IPS-15b (cell line): ENCODE measurements at regions not wholly inside any gene's neighbourhood (a gene's known extent, or its start where the extent isn't known, plus 50 kb on each side); places are given as distances from the start of the nearest gene placed in this dataset.

ENCODE experiments used
- H3K27me3 ChIP-seq: one replicate; pipeline ENCODE4 v1.6.1; 2013; ENCODE audit warnings: low read length; ENCODE audit not compliant: control insufficient read depth, insufficient read depth
- H3K36me3 ChIP-seq: one replicate; pipeline ENCODE4 v1.6.1; 2013; ENCODE audit warnings: low read length; ENCODE audit not compliant: control insufficient read depth, insufficient read depth
- H3K4me1 ChIP-seq: one replicate; pipeline ENCODE4 v1.6.1; 2013; ENCODE audit warnings: mild to moderate bottlenecking, low read length; ENCODE audit not compliant: control insufficient read depth, insufficient read depth
- H3K4me3 ChIP-seq: one replicate; pipeline ENCODE4 v1.5.1; 2013; ENCODE audit warnings: low read depth, low read length
- H3K9ac ChIP-seq: one replicate; pipeline ENCODE4 v1.6.1; 2013; ENCODE audit warnings: low read depth, mild to moderate bottlenecking, low read length
- H3K9me3 ChIP-seq: one replicate; pipeline ENCODE4 v1.6.1; 2013; ENCODE audit warnings: mild to moderate bottlenecking, low read length; ENCODE audit not compliant: control insufficient read depth, insufficient read depth

DNA sequence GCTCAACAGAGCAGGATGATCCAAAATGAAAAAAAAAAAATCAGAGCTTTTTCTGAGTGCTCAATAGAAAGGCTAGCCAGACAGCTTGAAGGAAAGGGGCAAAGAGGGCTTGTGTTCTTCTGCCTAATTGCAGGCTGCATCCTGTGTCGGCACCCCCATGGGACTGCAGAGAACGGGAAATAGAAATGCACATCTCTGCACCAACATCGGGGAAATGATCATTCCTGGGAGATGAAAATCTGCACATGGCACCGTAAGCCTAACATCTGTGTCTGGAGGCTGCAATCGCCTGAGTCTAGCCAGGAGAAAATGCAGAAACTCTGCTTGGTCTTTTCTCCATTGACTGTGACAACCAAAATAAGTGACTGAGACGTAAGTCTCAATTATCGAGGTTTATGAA lies 243.9 kb downstream of the ICE1 start:
- no peaks in the 10 kb centered on the region for H3K9me3 ChIP-seq

DNA sequence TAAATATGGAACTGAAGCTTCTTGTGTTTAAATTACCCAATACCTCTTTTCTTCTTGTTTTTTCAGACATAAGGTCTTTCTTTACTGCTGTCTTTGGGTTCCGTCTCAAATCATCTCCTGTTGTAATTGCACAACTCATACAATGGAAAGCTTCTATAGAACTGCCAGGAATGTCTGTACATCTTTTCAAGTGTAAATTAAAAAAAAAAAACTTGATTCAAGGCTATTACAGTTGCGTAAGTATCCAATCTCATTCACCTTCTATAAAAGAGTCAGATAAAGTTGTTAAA lies 243.5 kb downstream of the ICE1 start:
- Histone ChIP-seq H3K9me3 (no peaks in the 10 kb centered on the region), H3K4me3 (no peak overlapping the region), H3K36me3 (no peaks in the 10 kb centered on the region), H3K4me1 (no peaks in the 10 kb centered on the region), H3K27me3 (no peaks in the 10 kb centered on the region), H3K9ac (no peak overlapping the region)

More for the DNA sequence above, 243.9 kb downstream of the ICE1 start:
- H3K9ac ChIP-seq = no peak overlapping the region
- no peaks in the 10 kb centered on the region for H3K27me3 ChIP-seq
- H3K4me3 ChIP-seq = no peak overlapping the region
- H3K36me3 ChIP-seq = no peaks in the 10 kb centered on the region
- H3K4me1 ChIP-seq = peaks cover 1% of the 10 kb centered on the region

DNA sequence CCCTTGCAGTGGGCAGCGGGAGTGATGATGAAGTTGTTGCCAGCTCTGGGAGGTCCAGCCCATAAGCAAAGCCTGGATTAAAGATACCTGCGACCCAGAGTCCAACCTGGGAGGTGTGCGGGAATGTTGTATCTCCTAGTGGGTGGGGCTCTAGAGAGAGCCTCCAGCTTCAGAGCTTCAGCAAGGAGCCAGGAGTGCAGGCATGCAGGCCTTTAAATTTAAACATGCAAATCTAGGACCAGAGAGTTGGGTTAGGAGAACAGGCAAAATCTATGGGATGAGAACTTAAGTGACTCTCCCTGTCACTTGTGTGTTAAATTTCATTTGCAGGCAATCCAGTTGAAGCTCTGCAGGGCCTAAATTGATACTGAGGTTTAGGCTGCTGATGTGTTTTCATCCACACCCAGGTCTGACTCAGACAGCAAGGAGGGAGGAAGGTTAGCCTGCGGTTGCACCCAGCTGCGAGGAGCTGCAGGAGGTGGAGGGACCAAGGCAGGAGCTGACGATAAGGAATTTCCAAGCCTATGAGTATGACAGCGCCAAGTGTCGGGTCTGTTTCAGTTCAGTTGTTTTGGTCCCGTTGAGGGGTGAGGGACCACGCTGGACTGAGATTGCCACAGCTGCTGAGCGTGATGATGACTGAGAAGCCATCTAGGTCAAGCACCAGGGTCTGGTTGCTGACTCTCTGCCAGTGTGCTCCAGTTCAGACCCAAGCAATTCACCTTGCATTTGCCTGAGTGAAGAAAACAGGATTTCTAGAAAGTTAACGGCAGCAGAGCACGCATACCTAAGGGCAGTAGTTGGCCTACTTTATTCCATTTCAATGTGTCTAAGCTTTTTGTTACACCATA lies 243.0 kb downstream of the ICE1 start:
- Histone ChIP-seq H3K27me3 (no peaks in the 10 kb centered on the region), H3K4me1 (no peaks in the 10 kb centered on the region), H3K36me3 (no peaks in the 10 kb centered on the region), H3K9ac (no peak overlapping the region), H3K9me3 (no peaks in the 10 kb centered on the region), H3K4me3 (no peak overlapping the region)

DNA sequence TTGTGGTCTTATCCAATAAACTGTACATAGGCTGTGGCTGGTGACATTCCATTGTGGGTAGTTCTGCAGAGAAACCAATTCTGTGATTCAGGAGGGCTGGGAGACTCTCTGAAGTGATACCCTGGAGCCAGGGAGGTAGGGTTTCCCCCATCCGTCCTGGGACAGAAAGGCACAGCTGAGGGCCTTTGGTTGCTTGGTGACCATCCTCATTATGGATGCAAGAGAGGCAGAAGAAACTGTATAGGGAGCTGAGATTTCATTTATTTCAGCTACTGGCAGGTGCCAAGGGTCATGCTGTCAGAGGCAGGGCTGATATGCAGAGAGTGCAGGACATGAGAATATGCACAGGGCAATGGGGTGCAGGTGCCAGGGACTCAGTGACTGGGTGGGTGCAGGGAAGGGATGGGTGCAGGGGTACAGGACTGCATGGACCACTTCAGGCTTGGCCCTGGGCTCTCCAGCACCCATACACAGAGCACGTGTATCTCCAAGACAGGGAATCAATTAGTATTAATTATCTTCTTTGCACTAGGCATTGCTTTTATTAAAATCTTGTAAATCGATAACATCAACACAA lies 236.5 kb downstream of the ICE1 start:
- Histone ChIP-seq H3K9me3 (no peaks in the 10 kb centered on the region), H3K4me1 (no peaks in the 10 kb centered on the region), H3K9ac (no peak overlapping the region), H3K27me3 (no peaks in the 10 kb centered on the region), H3K36me3 (no peaks in the 10 kb centered on the region), H3K4me3 (no peak overlapping the region)

DNA sequence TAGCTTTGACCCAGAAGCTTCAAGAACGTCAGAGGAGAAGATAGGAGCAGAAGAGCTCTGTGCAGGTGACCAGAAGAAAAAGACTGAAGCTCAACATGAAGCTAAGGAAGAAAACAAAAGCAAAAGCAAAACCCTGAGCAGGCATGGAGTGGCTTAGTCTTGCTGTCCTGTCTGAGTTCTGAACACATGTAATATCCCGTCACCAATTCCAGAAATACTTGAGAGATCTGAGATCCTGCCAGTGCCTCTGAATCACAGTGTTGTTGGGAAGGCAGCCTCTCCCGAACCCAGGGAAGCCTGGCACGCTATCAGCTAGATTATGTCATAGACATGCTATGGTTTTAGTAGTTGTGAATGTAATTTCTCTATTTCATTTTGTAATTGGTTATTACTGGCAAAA lies 235.7 kb downstream of the ICE1 start:
- Histone ChIP-seq H3K9me3 (no peaks in the 10 kb centered on the region), H3K4me1 (no peaks in the 10 kb centered on the region), H3K9ac (no peak overlapping the region), H3K36me3 (no peaks in the 10 kb centered on the region), H3K4me3 (no peak overlapping the region), H3K27me3 (no peaks in the 10 kb centered on the region)

DNA sequence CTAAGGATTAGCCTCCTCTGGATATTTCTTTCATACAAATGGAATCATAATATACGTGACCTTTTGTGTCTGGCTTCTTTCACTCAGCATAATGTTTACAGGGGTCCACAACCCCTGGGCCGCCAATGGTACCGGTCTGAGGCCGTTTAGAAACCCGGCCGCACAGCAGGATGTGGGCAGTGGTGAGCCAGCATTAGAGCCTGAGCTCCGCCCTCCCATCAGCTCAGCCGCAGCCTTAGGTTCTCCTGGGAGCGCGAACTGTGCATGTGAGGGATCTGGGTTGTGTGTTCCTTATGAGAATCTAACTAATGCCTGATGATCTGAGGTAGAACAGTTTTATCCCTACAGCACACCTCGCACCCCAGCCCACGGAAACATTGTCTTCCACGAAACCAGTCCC lies 229.7 kb downstream of the ICE1 start:
- H3K4me3 ChIP-seq = no peak overlapping the region
- no peaks in the 10 kb centered on the region for H3K27me3 ChIP-seq
- no peak overlapping the region for H3K9ac ChIP-seq
- H3K36me3 ChIP-seq = no peaks in the 10 kb centered on the region
- no peaks in the 10 kb centered on the region for H3K9me3 ChIP-seq
- H3K4me1 ChIP-seq = no peaks in the 10 kb centered on the region

DNA sequence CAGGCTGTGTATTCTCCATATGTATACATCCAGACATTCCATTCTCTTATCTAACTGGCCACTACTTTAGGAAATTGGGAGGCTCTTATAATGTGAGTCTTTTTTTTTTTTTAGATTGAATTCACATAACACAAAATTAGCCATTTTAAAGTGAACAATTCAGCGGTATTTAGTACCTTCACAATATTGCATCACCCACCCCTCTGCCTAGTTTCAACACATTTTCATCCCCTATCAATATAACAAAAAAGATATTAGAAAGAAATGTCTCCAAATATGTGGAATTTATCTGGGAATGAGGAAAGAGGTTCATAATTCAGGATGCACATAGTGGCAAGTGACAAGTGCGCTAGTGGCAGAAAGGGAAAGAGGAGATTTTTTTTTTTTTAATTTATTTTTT lies 228.5 kb downstream of the ICE1 start:
- Histone ChIP-seq H3K4me1 (no peaks in the 10 kb centered on the region), H3K4me3 (no peak overlapping the region), H3K9ac (no peak overlapping the region), H3K27me3 (no peaks in the 10 kb centered on the region), H3K9me3 (no peaks in the 10 kb centered on the region), H3K36me3 (no peaks in the 10 kb centered on the region)

DNA sequence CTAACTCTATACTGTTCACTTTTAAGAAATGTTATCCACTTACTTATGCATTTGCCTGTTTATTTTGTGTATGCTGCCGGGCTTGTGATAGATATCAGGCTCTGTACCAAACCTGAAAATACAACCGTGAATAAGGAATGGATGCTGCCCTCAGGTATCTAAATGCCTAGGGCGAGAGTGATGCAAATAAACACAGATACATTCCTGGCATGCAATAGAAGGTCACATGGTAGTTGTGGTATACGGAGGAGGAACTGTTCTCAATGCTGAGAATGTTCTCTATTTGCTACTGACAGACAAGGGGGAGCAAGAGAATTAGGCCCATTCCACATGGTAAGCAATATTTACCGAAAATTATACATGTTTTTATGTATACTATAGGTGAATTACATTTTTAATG lies 227.8 kb downstream of the ICE1 start:
- no peaks in the 10 kb centered on the region for H3K36me3 ChIP-seq
- no peak overlapping the region for H3K4me3 ChIP-seq
- no peaks in the 10 kb centered on the region for H3K4me1 ChIP-seq
- H3K27me3 ChIP-seq = no peaks in the 10 kb centered on the region
- H3K9ac ChIP-seq = no peak overlapping the region
- H3K9me3 ChIP-seq = no peaks in the 10 kb centered on the region

DNA sequence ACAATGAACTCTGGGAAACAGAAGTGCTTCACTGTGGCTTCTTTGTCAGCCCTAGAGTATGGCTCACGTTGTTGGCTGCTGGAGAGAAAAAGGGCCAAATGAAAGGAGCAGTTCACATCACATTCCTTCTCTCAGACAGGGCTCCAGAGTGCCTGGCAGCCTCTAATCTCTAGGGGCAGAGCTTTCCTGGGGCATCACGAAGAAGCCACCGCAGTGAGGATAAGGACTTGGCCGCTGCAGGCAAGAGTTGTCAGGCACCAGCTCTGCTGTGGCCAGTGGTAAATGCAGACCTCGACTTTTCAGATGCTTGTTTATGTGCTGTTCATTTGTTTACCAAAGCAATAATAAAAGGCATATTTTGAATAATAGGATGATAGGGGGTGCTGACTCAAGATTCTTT lies 227.2 kb downstream of the ICE1 start:
- Histone ChIP-seq H3K4me1 (no peaks in the 10 kb centered on the region), H3K9ac (no peak overlapping the region), H3K36me3 (no peaks in the 10 kb centered on the region), H3K27me3 (no peaks in the 10 kb centered on the region), H3K4me3 (no peak overlapping the region), H3K9me3 (no peaks in the 10 kb centered on the region)

DNA sequence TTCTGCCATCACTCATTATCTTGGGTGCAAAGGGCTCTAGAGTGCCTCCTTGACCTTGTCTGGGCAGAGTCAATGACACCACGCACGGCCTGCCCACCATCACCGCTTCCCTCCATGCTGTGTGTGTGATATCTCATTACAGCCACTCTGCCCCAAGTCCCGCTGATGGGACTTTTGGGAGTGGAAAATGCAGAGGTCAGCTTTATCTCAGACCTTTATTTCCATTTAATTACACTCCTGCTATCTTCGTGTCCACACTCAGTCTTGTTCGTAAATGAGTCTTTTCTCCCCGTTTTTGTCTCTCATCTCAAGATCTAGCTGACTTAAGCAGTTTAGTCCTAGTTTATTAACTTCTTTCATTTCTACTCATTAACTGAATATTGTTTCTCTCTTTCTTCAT lies 226.2 kb downstream of the ICE1 start:
- H3K9me3 ChIP-seq = no peaks in the 10 kb centered on the region
- no peaks in the 10 kb centered on the region for H3K27me3 ChIP-seq
- H3K36me3 ChIP-seq = no peaks in the 10 kb centered on the region
- no peak overlapping the region for H3K9ac ChIP-seq
- H3K4me1 ChIP-seq = no peaks in the 10 kb centered on the region
- H3K4me3 ChIP-seq = no peak overlapping the region

DNA sequence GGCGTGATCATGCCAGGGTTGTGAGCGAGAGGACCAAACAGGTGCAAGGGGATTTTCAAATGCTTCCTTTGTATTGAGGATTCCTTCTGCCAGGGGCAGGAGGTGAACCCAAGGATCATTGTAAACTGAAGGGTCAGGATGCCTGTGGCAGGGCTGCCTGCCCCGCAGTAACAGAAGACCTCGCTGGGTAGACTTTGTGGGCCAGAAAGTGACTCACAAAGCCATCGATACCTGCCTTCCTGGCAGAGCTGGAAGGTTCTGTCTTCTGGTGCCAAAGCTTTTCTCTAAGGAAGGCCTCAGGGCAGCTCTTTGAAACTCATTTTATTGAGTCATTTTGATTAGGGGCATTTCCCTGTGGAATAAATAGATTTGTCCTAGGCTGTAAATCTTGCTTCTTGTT lies 223.4 kb downstream of the ICE1 start:
- no peak overlapping the region for H3K4me3 ChIP-seq
- no peaks in the 10 kb centered on the region for H3K36me3 ChIP-seq
- H3K27me3 ChIP-seq = no peaks in the 10 kb centered on the region
- no peak overlapping the region for H3K9ac ChIP-seq
- no peaks in the 10 kb centered on the region for H3K4me1 ChIP-seq
- no peaks in the 10 kb centered on the region for H3K9me3 ChIP-seq

DNA sequence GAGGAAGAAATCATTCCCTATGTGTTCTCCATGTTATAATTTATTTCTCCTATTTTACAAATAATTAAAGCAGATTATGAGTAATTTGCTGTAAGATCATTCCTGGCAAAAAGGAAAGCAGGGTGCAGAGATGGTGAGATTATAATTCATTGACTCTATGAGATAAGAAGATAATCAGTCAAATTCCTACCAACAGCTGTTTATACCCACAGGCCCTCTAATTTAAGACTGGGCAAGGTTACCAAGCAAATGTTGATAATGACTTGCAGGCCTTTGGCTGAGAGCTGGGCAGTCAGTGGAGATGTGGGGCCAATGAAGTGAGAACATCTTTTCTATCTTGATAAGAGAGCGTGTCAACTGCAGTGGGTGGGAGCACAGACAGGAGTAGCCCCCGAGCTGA lies 222.7 kb downstream of the ICE1 start:
- H3K36me3 ChIP-seq = no peaks in the 10 kb centered on the region
- H3K4me3 ChIP-seq = no peak overlapping the region
- no peaks in the 10 kb centered on the region for H3K27me3 ChIP-seq
- H3K9me3 ChIP-seq = no peaks in the 10 kb centered on the region
- no peak overlapping the region for H3K9ac ChIP-seq
- no peaks in the 10 kb centered on the region for H3K4me1 ChIP-seq
